Mesendoderm (in vitro differentiated cells): ENCODE measurements at regions not wholly inside any gene's neighbourhood (a gene's known extent, or its start where the extent isn't known, plus 50 kb on each side); places are given as distances from the start of the nearest gene placed in this dataset.

Experiments used
- DNase-seq: peaks from one replicate; pipeline ENCODE4 v3.0.0; 2013
- H2AK5ac ChIP-seq: 2 replicates; pipeline ENCODE4 v1.6.1; 2013; ENCODE audit warnings: low read length, inconsistent platforms
- H2BK120ac ChIP-seq: 2 replicates; pipeline ENCODE4 v1.6.1; 2013; ENCODE audit warnings: low read depth, mild to moderate bottlenecking, low read length, moderate library complexity, mixed read lengths
- H2BK15ac ChIP-seq: replicated peaks from 2 replicates; pipeline ENCODE4 v1.6.1; 2013; ENCODE audit warnings: low read depth, mild to moderate bottlenecking, moderate library complexity
- H2BK5ac ChIP-seq: 2 replicates; pipeline ENCODE4 v1.6.1; 2013; ENCODE audit warnings: low read length, inconsistent platforms
- H3K18ac ChIP-seq: 2 replicates; pipeline ENCODE4 v1.6.1; 2013; ENCODE audit warnings: mild to moderate bottlenecking, low read length, mixed read lengths
- H3K23ac ChIP-seq: one replicate; pipeline ENCODE4 v1.6.1; 2013; ENCODE audit warnings: low read length
- H3K27ac ChIP-seq: 2 replicates; pipeline ENCODE4 v1.5.1; 2013; ENCODE audit warnings: low read depth, mild to moderate bottlenecking, inconsistent platforms, low read length, moderate library complexity
- H3K27me3 ChIP-seq: 2 replicates; pipeline ENCODE4 v1.6.1; 2013; ENCODE audit warnings: low read length, control low read depth, mild to moderate bottlenecking, inconsistent platforms; ENCODE audit not compliant: insufficient read depth, poor library complexity
- H3K36me3 ChIP-seq: 2 replicates; pipeline ENCODE4 v1.6.1; 2013; ENCODE audit warnings: low read length, inconsistent platforms; ENCODE audit not compliant: control insufficient read depth, insufficient read depth
- H3K4ac ChIP-seq: one replicate; pipeline ENCODE4 v1.6.1; 2013; ENCODE audit warnings: low read depth, mild to moderate bottlenecking, low read length, moderate library complexity
- H3K4me1 ChIP-seq: 2 replicates; pipeline ENCODE4 v1.6.1; 2013; ENCODE audit warnings: low read depth, low read length, inconsistent platforms; ENCODE audit not compliant: control insufficient read depth
- H3K4me2 ChIP-seq: 2 replicates; pipeline ENCODE4 v1.6.1; 2013; ENCODE audit warnings: low read length
- H3K4me3 ChIP-seq: 2 replicates; pipeline ENCODE4 v1.5.1; 2013; ENCODE audit warnings: mild to moderate bottlenecking, low read length
- H3K56ac ChIP-seq: one replicate; pipeline ENCODE4 v1.6.1; 2013; ENCODE audit warnings: low read length
- H3K79me1 ChIP-seq: 2 replicates; pipeline ENCODE4 v1.6.1; 2013; ENCODE audit warnings: low read length, inconsistent platforms
- H3K79me2 ChIP-seq: 2 replicates; pipeline ENCODE4 v1.6.1; 2013; ENCODE audit warnings: mild to moderate bottlenecking, low read length; ENCODE audit not compliant: control insufficient read depth, insufficient read depth
- H3K9ac ChIP-seq: 2 replicates; pipeline ENCODE4 v1.6.1; 2013; ENCODE audit warnings: low read length, inconsistent platforms
- H4K5ac ChIP-seq: one replicate; pipeline ENCODE4 v1.6.1; 2013; ENCODE audit warnings: low read length
- H4K8ac ChIP-seq: one replicate; pipeline ENCODE4 v1.6.1; 2013; ENCODE audit warnings: low read depth, mild to moderate bottlenecking, control low read depth, low read length, moderate library complexity
- WGBS: extraction: QIAGEN DNeasy Blood & Tissue Kit; methylation state at CpG from one replicate; pipeline ENCODE4 v1.1.7; 2013; ENCODE audit warnings: low lambda C conversion rate, missing lambda C conversion rate; ENCODE audit not compliant: insufficient coverage; ENCODE audit errors: extremely low coverage; 5-methylcytosine and 5-hydroxymethylcytosine counted together

DNA sequence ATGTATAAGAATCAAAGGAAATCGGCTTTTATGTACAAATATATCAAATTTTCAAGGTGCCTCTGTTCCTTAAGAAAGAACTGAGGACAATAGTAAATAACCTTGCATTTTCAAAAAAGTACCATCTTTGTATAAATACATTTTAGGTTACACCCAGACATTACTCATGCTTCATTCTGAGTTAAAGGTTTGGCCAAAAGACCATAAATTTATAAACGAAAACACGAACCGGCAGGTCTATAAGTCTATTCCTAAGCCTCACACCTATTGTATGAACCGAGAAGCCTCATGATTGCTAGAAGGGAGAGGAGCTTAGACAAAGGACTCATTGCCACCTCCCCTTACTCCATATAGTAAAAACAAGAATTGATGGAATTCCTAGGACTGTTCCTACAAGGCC lies 94.6 kb upstream of the PSMD7 start:
- no peak overlapping the region for H2AK5ac ChIP-seq
- no peak overlapping the region for H3K9ac ChIP-seq
- no peak overlapping the region for H2BK5ac ChIP-seq
- no peak overlapping the region for H3K4me2 ChIP-seq
- peak; percentile 30 for DNase-seq
- no peaks in the 10 kb centered on the region for H3K36me3 ChIP-seq
- no peaks in the 10 kb centered on the region for H3K79me1 ChIP-seq
- no peak overlapping the region for H3K23ac ChIP-seq
- H3K4me1 ChIP-seq, result no peaks in the 10 kb centered on the region
- H3K27me3 ChIP-seq, result no peaks in the 10 kb centered on the region
- H3K18ac ChIP-seq, result no peak overlapping the region
- no peaks in the 10 kb centered on the region for H3K79me2 ChIP-seq
- H3K56ac ChIP-seq, result no peak overlapping the region
- no peak overlapping the region for H4K8ac ChIP-seq
- no peak overlapping the region for H3K4ac ChIP-seq
- no CpG with 5 or more reads among the region's 5 CpGs for WGBS
- H3K4me3 ChIP-seq, result no peak overlapping the region
- H4K5ac ChIP-seq, result no peak overlapping the region
- H3K27ac ChIP-seq, result no peak overlapping the region
- H2BK15ac ChIP-seq, result no peak overlapping the region
- no peak overlapping the region for H2BK120ac ChIP-seq

DNA sequence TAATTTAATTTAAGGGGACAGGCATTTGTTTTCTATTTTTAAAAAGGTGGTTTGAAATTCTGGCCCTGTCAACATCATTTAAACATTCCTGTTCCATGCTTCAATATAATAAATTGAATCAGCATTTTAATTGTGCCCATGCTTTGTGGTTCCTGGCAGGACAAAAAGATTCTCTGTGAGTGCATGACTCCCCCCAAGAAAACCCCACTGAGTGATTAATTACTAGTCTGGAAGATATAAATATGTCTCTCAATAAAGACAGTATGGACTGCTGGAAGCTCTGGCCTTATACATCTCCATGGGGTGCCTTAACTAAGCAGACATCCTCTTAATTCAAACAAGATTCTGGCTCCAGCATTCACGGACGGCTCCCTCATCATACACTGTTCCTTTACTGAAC lies 95.0 kb upstream of the PSMD7 start:
- H2BK120ac ChIP-seq, result no peak overlapping the region
- H3K27ac ChIP-seq, result no peak overlapping the region
- no peaks in the 10 kb centered on the region for H3K4me1 ChIP-seq
- WGBS, result no CpG with 5 or more reads among the region's 2 CpGs
- no peak overlapping the region for H3K4ac ChIP-seq
- H2BK5ac ChIP-seq, result no peak overlapping the region
- no peak overlapping the region for H4K8ac ChIP-seq
- H3K4me3 ChIP-seq, result no peak overlapping the region
- H3K23ac ChIP-seq, result no peak overlapping the region
- no peak overlapping the region for H2BK15ac ChIP-seq
- H3K18ac ChIP-seq, result no peak overlapping the region
- H3K79me1 ChIP-seq, result no peaks in the 10 kb centered on the region
- H3K9ac ChIP-seq, result no peak overlapping the region
- H2AK5ac ChIP-seq, result no peak overlapping the region
- H3K27me3 ChIP-seq, result no peaks in the 10 kb centered on the region
- no peaks in the 10 kb centered on the region for H3K36me3 ChIP-seq
- H3K56ac ChIP-seq, result no peak overlapping the region
- no peaks in the 10 kb centered on the region for H3K79me2 ChIP-seq
- DNase-seq, result no peak
- no peak overlapping the region for H4K5ac ChIP-seq
- no peak overlapping the region for H3K4me2 ChIP-seq

DNA sequence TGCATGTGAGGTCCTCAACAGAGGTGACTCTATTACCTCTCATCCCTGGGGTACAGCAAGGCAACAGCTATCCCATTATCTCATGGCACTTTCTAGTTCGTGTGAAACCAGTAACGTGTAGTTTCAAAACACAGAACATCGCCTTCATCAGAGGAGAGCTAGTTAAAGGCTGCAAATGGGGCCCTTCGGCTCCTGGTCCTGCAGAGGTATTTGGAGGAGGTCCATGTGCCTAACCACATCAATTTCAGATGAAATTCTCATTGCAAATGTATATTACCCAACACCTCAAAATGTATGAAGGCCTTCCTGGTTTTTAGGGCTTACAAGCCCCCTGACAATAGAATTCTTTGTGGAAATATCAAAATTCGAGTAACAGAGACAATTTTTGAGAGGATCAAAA lies 95.7 kb upstream of the PSMD7 start:
- Histone ChIP-seq H4K8ac (no peak overlapping the region), H3K18ac (no peak overlapping the region), H3K79me2 (no peaks in the 10 kb centered on the region), H3K4me3 (no peak overlapping the region), H2BK5ac (no peak overlapping the region), H3K27me3 (no peaks in the 10 kb centered on the region), H2BK15ac (no peak overlapping the region), H3K4ac (no peak overlapping the region), H3K79me1 (no peaks in the 10 kb centered on the region), H3K4me1 (no peaks in the 10 kb centered on the region), H3K36me3 (no peaks in the 10 kb centered on the region), H3K56ac (no peak overlapping the region), H3K23ac (no peak overlapping the region), H2AK5ac (no peak overlapping the region), H3K27ac (no peak overlapping the region), H3K9ac (no peak overlapping the region), H4K5ac (no peak overlapping the region), H2BK120ac (no peak overlapping the region), H3K4me2 (no peak overlapping the region)
- no peak for DNase-seq
- WGBS, result no CpG with 5 or more reads among the region's 5 CpGs

DNA sequence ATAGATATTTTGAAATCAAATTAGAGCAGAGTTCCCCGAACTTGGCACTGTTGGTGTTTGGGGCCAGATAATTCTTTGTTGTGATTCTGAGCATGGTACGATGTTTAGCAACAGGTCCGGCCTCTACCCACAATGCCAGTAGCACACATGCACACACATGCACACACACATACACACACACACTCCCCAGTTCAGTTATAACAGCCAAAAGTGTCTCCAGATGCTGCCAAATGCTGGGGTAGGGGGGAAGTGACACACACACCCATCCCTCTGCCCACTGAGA lies 96.8 kb upstream of the PSMD7 start:
- no peak overlapping the region for H2BK5ac ChIP-seq
- H3K79me1 ChIP-seq, result no peaks in the 10 kb centered on the region
- H3K4me3 ChIP-seq, result no peak overlapping the region
- WGBS, result no CpG with 5 or more reads among the region's 3 CpGs
- no peaks in the 10 kb centered on the region for H3K4me1 ChIP-seq
- H3K36me3 ChIP-seq, result no peaks in the 10 kb centered on the region
- no peak overlapping the region for H2AK5ac ChIP-seq
- H4K5ac ChIP-seq, result no peak overlapping the region
- H3K9ac ChIP-seq, result no peak overlapping the region
- H4K8ac ChIP-seq, result no peak overlapping the region
- no peaks in the 10 kb centered on the region for H3K79me2 ChIP-seq
- H3K27me3 ChIP-seq, result no peaks in the 10 kb centered on the region
- no peak overlapping the region for H3K56ac ChIP-seq
- no peak overlapping the region for H2BK120ac ChIP-seq
- no peak overlapping the region for H3K23ac ChIP-seq
- H3K4me2 ChIP-seq, result no peak overlapping the region
- H3K4ac ChIP-seq, result no peak overlapping the region
- no peak for DNase-seq
- H2BK15ac ChIP-seq, result no peak overlapping the region
- H3K18ac ChIP-seq, result no peak overlapping the region
- no peak overlapping the region for H3K27ac ChIP-seq

DNA sequence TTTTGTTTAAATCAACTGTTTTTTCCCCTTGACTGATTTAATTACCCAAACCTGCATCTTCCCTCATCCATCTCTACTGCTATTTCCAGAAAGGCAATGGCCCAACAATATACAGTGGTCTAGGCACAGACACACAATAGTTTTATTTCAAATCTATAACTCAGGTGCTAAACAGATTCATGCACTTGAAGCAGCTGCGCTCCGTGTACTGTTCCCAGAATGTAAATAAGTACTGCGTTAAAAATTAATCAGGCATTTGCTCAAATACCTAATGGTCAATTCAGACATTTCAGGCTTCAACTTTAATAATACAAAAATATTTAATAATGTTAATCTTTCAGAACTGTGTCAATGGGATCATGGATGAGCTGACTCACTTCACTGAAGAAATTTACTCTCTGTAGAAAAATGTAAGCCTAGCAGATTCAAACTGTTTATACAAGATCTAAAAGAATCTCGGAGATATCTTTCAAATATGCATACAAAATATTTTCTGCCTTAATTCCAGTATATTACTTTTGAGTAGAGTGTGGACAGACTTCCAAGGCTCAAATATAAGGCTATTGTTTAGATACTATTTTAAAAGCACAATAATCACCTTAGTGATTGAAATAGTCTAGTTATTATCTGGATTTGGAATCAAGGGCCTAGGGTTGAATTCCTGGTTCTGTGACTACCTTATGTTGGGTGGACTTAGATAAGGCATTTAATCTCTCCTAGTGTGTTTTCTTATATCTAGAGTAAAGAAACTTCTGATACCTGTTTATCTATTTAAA lies 97.4 kb upstream of the PSMD7 start:
- H4K5ac ChIP-seq, result no peak overlapping the region
- no peak overlapping the region for H2BK15ac ChIP-seq
- H3K56ac ChIP-seq, result no peak overlapping the region
- no peaks in the 10 kb centered on the region for H3K27me3 ChIP-seq
- no peak overlapping the region for H3K27ac ChIP-seq
- no peak overlapping the region for H3K4me3 ChIP-seq
- no peak overlapping the region for H2AK5ac ChIP-seq
- no peak overlapping the region for H3K23ac ChIP-seq
- no peak overlapping the region for H3K9ac ChIP-seq
- H3K79me2 ChIP-seq, result no peaks in the 10 kb centered on the region
- no peak for DNase-seq
- no peak overlapping the region for H3K18ac ChIP-seq
- H3K4ac ChIP-seq, result no peak overlapping the region
- no peaks in the 10 kb centered on the region for H3K79me1 ChIP-seq
- no peaks in the 10 kb centered on the region for H3K4me1 ChIP-seq
- H2BK120ac ChIP-seq, result no peak overlapping the region
- H3K4me2 ChIP-seq, result no peak overlapping the region
- no peaks in the 10 kb centered on the region for H3K36me3 ChIP-seq
- WGBS, result no CpG with 5 or more reads among the region's 4 CpGs
- H2BK5ac ChIP-seq, result no peak overlapping the region
- H4K8ac ChIP-seq, result no peak overlapping the region

DNA sequence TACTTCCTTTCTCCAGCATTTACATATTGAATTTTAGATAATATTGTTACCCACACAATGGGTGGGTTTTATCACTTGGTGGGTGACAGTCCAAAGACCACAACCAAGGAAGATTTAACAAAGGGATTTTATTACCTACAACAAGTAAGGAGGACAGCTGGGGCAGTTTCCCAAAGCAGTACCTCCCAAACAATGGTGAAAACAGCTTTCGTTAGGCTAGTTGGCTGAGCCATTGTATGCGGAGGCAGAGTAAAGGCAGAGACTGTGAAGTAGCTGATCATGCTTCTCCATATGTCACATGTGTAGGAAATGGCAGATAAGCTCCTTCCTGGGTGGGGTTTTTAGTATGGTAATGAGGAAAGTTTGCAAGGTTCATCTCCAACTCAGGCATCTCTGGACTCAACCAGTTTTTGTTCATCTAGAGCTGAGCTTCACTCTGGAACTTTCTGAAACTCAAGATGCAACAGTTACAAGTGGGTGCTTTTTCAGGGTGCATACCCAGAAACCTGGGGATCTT lies 104.3 kb upstream of the PSMD7 start:
- no peak overlapping the region for H4K5ac ChIP-seq
- no peak overlapping the region for H3K9ac ChIP-seq
- H3K36me3 ChIP-seq, result no peaks in the 10 kb centered on the region
- H3K4ac ChIP-seq, result no peak overlapping the region
- H3K56ac ChIP-seq, result no peak overlapping the region
- no peaks in the 10 kb centered on the region for H3K79me1 ChIP-seq
- H3K4me1 ChIP-seq, result no peaks in the 10 kb centered on the region
- H2AK5ac ChIP-seq, result no peak overlapping the region
- no peak overlapping the region for H2BK5ac ChIP-seq
- no peak overlapping the region for H2BK120ac ChIP-seq
- H4K8ac ChIP-seq, result no peak overlapping the region
- no CpG with 5 or more reads among the region's 2 CpGs for WGBS
- H3K79me2 ChIP-seq, result no peaks in the 10 kb centered on the region
- peak overlapping the region; percentile 5 for H3K27ac ChIP-seq
- peak overlapping the region; percentile 22 for H3K18ac ChIP-seq
- H3K23ac ChIP-seq, result no peak overlapping the region
- no peak overlapping the region for H3K4me2 ChIP-seq
- H3K4me3 ChIP-seq, result no peak overlapping the region
- peak; percentile 90 for DNase-seq
- no peak overlapping the region for H2BK15ac ChIP-seq
- no peaks in the 10 kb centered on the region for H3K27me3 ChIP-seq
